GM12892 (cell line): ENCODE measurements at regions not wholly inside any gene's neighbourhood (a gene's known extent, or its start where the extent isn't known, plus 50 kb on each side); places are given as distances from the start of the nearest gene placed in this dataset.

Source experiments
- POLR2A ChIP-seq: IDR thresholded peaks from 2 replicates; pipeline ENCODE4 v1.6.1; 2011; ENCODE audit warnings: low read depth, low read length, control low read depth
- POLR2AphosphoS5 ChIP-seq: IDR thresholded peaks from 2 replicates; pipeline ENCODE4 v1.6.1; 2011; ENCODE audit warnings: low read depth, low read length, control low read depth
- TAF1 ChIP-seq: IDR thresholded peaks from 2 replicates; pipeline ENCODE4 v1.6.1; 2011; ENCODE audit warnings: low read depth, mild to moderate bottlenecking, control low read depth, low read length, borderline replicate concordance

- no peak for TF ChIP-seq POLR2AphosphoS5
- TF ChIP-seq TAF1: no peak
- TF ChIP-seq POLR2A: no peak
Observed at GRCh38 chr2:238659231-238659630, 188.7 kb upstream of the TWIST2 start.
